ENCODE measurements at regions not wholly inside any gene's neighbourhood (a gene's known extent, or its start where the extent isn't known, plus 50 kb on each side); places are given as distances from the start of the nearest gene placed in this dataset.

DNA sequence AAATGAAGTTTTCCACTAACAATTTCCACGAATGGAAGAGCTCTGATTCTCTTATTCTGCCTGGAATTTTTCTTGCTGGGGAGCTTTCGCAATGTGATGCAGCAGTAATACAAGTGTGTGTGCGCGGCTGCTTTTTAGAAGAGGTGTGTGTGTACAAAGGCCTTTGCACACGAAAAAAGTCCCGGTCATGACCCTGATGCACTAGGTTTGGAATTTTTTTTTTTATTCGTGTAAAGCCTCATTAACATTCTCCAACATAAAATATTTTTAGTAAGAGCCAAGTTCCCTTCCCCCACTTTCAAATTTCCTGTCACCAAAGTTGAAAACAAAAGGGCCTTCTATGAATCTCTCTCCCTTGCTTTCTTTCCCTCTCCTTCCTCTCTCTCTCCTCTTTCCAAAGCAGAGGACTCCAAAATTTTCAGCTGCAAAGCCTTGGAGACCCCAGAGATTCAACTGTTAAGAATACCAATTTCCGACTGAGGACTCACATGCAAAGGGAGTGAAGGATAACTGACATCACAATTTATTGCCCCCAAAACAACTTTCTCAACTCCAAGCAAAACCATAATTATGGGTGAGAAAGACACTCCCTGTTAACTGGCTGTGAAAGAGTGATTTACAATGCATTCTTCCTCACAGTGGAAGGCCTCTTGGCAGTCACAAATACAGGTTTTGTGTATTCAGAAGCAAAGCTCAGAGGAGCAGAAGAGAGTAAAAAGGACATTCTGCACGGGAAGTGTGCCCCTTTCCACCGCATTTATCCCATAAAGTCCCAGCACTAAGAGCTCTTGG lies 421.2 kb upstream of the JARID2 start:
- TF ChIP-seq POLR2A (IDR thresholded peaks at IDR 0.05; ENCODE audit: low read length) (no peak), GATA1 (IDR thresholded peaks at IDR 0.05; ENCODE audit: low read depth, low read length) (no peak)

All from erythroblast (primary cell).